Ishikawa (cell line): ENCODE measurements at regions not wholly inside any gene's neighbourhood (a gene's known extent, or its start where the extent isn't known, plus 50 kb on each side); places are given as distances from the start of the nearest gene placed in this dataset.

Source experiments
- CEBPB ChIP-seq: IDR thresholded peaks from 2 replicates; pipeline ENCODE4 v1.6.1; 2012
- CREB1 ChIP-seq: IDR thresholded peaks from 2 replicates; pipeline ENCODE4 v1.6.1; 2012; ENCODE audit warnings: low read depth
- EGR1 ChIP-seq: IDR thresholded peaks from 2 replicates; pipeline ENCODE4 v1.6.1; 2012
- EP300 ChIP-seq: IDR thresholded peaks from 2 replicates; pipeline ENCODE4 v1.6.1; 2012; ENCODE audit warnings: borderline replicate concordance
- FOXM1 ChIP-seq: IDR thresholded peaks from 2 replicates; pipeline ENCODE4 v1.6.1; 2012; ENCODE audit warnings: low read depth, borderline replicate concordance
- MAX ChIP-seq: IDR thresholded peaks from 2 replicates; pipeline ENCODE4 v1.6.1; 2012
- NFIC ChIP-seq: IDR thresholded peaks from 2 replicates; pipeline ENCODE4 v1.6.1; 2012
- RAD21 ChIP-seq: IDR thresholded peaks from 2 replicates; pipeline ENCODE4 v1.6.1; 2012; ENCODE audit warnings: low read depth
- REST ChIP-seq: IDR thresholded peaks from 2 replicates; pipeline ENCODE4 v1.6.1; 2012; ENCODE audit warnings: low read depth, mild to moderate bottlenecking
- TAF1 ChIP-seq: IDR thresholded peaks from 2 replicates; pipeline ENCODE4 v1.6.1; 2012; ENCODE audit warnings: low read depth, mild to moderate bottlenecking
- TCF12 ChIP-seq: IDR thresholded peaks from 2 replicates; pipeline ENCODE4 v1.6.1; 2012; ENCODE audit warnings: low read depth
- TEAD4 ChIP-seq: IDR thresholded peaks from 2 replicates; pipeline ENCODE4 v1.6.1; 2012
- USF1 ChIP-seq: IDR thresholded peaks from 2 replicates; pipeline ENCODE4 v1.6.1; 2012
- YY1 ChIP-seq: IDR thresholded peaks from 2 replicates; pipeline ENCODE4 v1.6.1; 2012; ENCODE audit warnings: low read depth
- ZBTB7A ChIP-seq: IDR thresholded peaks from 2 replicates; pipeline ENCODE4 v1.6.1; 2012; ENCODE audit warnings: low read depth

- TF ChIP-seq YY1 (no peak), FOXM1 (no peak), ZBTB7A (no peak)
These were observed 105.0 kb upstream of the DUSP22 start for GRCh38 chr6:187210-187861.

GRCh38 chr6:188821-189655 lies 103.2 kb upstream of the DUSP22 start:
- TF ChIP-seq CEBPB (no peak), EGR1 (peak; percentile 88), RAD21 (peak; percentile 85), USF1 (no peak), TEAD4 (no peak), TCF12 (no peak), ZBTB7A (no peak), EP300 (no peak), NFIC (no peak)

GRCh38 chr6:189676-190075 lies 102.6 kb upstream of the DUSP22 start:
- TF ChIP-seq EP300: no peak
- TF ChIP-seq ZBTB7A: no peak
- no peak for TF ChIP-seq EGR1
- no peak for TF ChIP-seq NFIC
- no peak for TF ChIP-seq CEBPB
- TF ChIP-seq YY1: no peak
- no peak for TF ChIP-seq RAD21
- TF ChIP-seq USF1: no peak
- no peak for TF ChIP-seq TEAD4
- no peak for TF ChIP-seq TAF1
- TF ChIP-seq CREB1: no peak
- TF ChIP-seq MAX: no peak
- no peak for TF ChIP-seq REST
- TF ChIP-seq TCF12: no peak
- TF ChIP-seq FOXM1: no peak

- no peak for TF ChIP-seq MAX
These were observed 101.5 kb upstream of the DUSP22 start for GRCh38 chr6:190596-191395.

GRCh38 chr6:191487-192312 lies 100.6 kb upstream of the DUSP22 start:
- TF ChIP-seq EGR1 (no peak), CREB1 (no peak), TCF12 (no peak), TAF1 (no peak), EP300 (no peak), MAX (no peak), FOXM1 (no peak)

- TF ChIP-seq TAF1 (no peak), MAX (no peak), EGR1 (no peak), RAD21 (no peak), YY1 (no peak), CREB1 (no peak), ZBTB7A (no peak), FOXM1 (no peak), EP300 (no peak)
These were observed 100.0 kb upstream of the DUSP22 start for GRCh38 chr6:192313-192664.
